SU-DHL-6 (cell line): ENCODE measurements at regions not wholly inside any gene's neighbourhood (a gene's known extent, or its start where the extent isn't known, plus 50 kb on each side); places are given as distances from the start of the nearest gene placed in this dataset.

Source experiments
- H2AFZ ChIP-seq: fragments of 200-600 bp; sonication (generic); 2 replicates; pipeline ENCODE4 v1.6.1; 2014; ENCODE audit warnings: low read depth, mild to moderate bottlenecking, moderate library complexity, mixed read lengths, antibody characterized with exemption, low read length; ENCODE audit not compliant: severe bottlenecking
- H3F3A ChIP-seq: fragments of 200-600 bp; shearing (Covaris generic); 2 replicates; pipeline ENCODE4 v1.6.0; 2016; ENCODE audit warnings: antibody characterized with exemption, mild to moderate bottlenecking; ENCODE audit not compliant: insufficient read depth
- H3K27ac ChIP-seq: fragments of 200-600 bp; sonication (generic); 2 replicates; pipeline ENCODE4 v1.5.1; 2016; ENCODE audit warnings: low read depth, mild to moderate bottlenecking, low read length, moderate library complexity, mixed read lengths
- H3K27me3 ChIP-seq: fragments of 200-600 bp; sonication (generic), shearing (Covaris generic); 2 replicates; pipeline ENCODE4 v1.6.0; 2014; ENCODE audit warnings: mild to moderate bottlenecking, low read length
- H3K36me3 ChIP-seq: fragments of 200-600 bp; sonication (generic); 2 replicates; pipeline ENCODE4 v1.6.1; 2014; ENCODE audit warnings: mild to moderate bottlenecking, low read length, mixed read lengths
- H3K4me2 ChIP-seq: fragments of 300-600, 200-600 bp; shearing (Covaris generic), sonication (generic); 2 replicates; pipeline ENCODE4 v1.6.0; 2014; ENCODE audit warnings: low read length, low read depth, mild to moderate bottlenecking; ENCODE audit not compliant: poor library complexity, severe bottlenecking
- H3K4me3 ChIP-seq: fragments of 200-600 bp; sonication (generic); 2 replicates; pipeline ENCODE4 v1.5.1; 2014; ENCODE audit warnings: antibody characterized with exemption, low read length, mild to moderate bottlenecking, mixed read lengths; ENCODE audit not compliant: insufficient read depth, poor library complexity, severe bottlenecking
- H3K79me2 ChIP-seq: fragments of 200-600 bp; sonication (generic); 2 replicates; pipeline ENCODE4 v1.6.1; 2014; ENCODE audit warnings: mild to moderate bottlenecking, low read length, moderate library complexity; ENCODE audit not compliant: insufficient read depth
- H3K9ac ChIP-seq: fragments of 200-600 bp; sonication (generic); 2 replicates; pipeline ENCODE4 v1.7.0; 2014; ENCODE audit warnings: mild to moderate bottlenecking, low read length
- H3K9me2 ChIP-seq: fragments of 200-600 bp; sonication (generic); replicated peaks from 2 replicates; pipeline ENCODE4 v1.6.1; 2014; ENCODE audit warnings: low read length; ENCODE audit not compliant: insufficient read depth
- H3K9me3 ChIP-seq: fragments of 200-600 bp; sonication (generic); 2 replicates; pipeline ENCODE4 v1.6.1; 2014; ENCODE audit warnings: low read length, mixed read lengths; ENCODE audit not compliant: insufficient read depth
- H4K20me1 ChIP-seq: fragments of 200-600 bp; sonication (generic); 2 replicates; pipeline ENCODE4 v1.6.1; 2014; ENCODE audit warnings: low read depth, mild to moderate bottlenecking, antibody characterized with exemption, low read length, moderate library complexity, mixed read lengths
- EZH2phosphoT487 ChIP-seq: fragments of 200-600 bp; sonication (generic), shearing (Covaris generic); conservative IDR thresholded peaks from 2 replicates; pipeline ENCODE4 v1.6.1; 2018; ENCODE audit warnings: mild to moderate bottlenecking, antibody characterized with exemption, low read length, moderate library complexity, mixed read lengths
- TF ChIP-seq, protein P1 (sequence below): fragments of 200-600 bp; sonication (generic); IDR thresholded peaks from one replicate; pipeline ENCODE4 v1.5.1; 2017; ENCODE audit warnings: antibody characterized with exemption, mild to moderate bottlenecking, low read length, moderate library complexity; ENCODE audit not compliant: insufficient read depth, poor library complexity, severe bottlenecking

- Histone ChIP-seq H3F3A (no peaks in the 10 kb centered on the region), H3K27ac (no peak overlapping the region), H3K4me2 (no peak overlapping the region), H3K79me2 (no peaks in the 10 kb centered on the region), H3K27me3 (no peaks in the 10 kb centered on the region), H3K9ac (no peak overlapping the region), H3K4me3 (no peak overlapping the region), H3K36me3 (no peaks in the 10 kb centered on the region), H3K9me2 (no peaks in the 10 kb centered on the region), H3K9me3 (no peaks in the 10 kb centered on the region), H2AFZ (no peak overlapping the region), H4K20me1 (no peaks in the 10 kb centered on the region)
- TF ChIP-seq, protein P1, sequence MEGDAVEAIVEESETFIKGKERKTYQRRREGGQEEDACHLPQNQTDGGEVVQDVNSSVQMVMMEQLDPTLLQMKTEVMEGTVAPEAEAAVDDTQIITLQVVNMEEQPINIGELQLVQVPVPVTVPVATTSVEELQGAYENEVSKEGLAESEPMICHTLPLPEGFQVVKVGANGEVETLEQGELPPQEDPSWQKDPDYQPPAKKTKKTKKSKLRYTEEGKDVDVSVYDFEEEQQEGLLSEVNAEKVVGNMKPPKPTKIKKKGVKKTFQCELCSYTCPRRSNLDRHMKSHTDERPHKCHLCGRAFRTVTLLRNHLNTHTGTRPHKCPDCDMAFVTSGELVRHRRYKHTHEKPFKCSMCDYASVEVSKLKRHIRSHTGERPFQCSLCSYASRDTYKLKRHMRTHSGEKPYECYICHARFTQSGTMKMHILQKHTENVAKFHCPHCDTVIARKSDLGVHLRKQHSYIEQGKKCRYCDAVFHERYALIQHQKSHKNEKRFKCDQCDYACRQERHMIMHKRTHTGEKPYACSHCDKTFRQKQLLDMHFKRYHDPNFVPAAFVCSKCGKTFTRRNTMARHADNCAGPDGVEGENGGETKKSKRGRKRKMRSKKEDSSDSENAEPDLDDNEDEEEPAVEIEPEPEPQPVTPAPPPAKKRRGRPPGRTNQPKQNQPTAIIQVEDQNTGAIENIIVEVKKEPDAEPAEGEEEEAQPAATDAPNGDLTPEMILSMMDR = no peak
- TF ChIP-seq EZH2phosphoT487 = no peak
These were observed 141.0 kb downstream of the TFAP2C start for GRCh38 chr20:56769921-56770600.

GRCh38 chr20:56773749-56774148 lies 144.6 kb downstream of the TFAP2C start:
- Histone ChIP-seq H3K9me2 (no peaks in the 10 kb centered on the region), H3K4me2 (no peak overlapping the region), H3K9ac (no peak overlapping the region), H3K27me3 (no peaks in the 10 kb centered on the region), H3K36me3 (no peaks in the 10 kb centered on the region), H4K20me1 (no peaks in the 10 kb centered on the region), H3K27ac (no peak overlapping the region), H3K79me2 (no peaks in the 10 kb centered on the region), H3K4me3 (no peak overlapping the region), H3F3A (no peaks in the 10 kb centered on the region), H3K9me3 (no peaks in the 10 kb centered on the region), H2AFZ (no peak overlapping the region)
- no peak for TF ChIP-seq EZH2phosphoT487
- TF ChIP-seq, protein P1 = no peak

DNA sequence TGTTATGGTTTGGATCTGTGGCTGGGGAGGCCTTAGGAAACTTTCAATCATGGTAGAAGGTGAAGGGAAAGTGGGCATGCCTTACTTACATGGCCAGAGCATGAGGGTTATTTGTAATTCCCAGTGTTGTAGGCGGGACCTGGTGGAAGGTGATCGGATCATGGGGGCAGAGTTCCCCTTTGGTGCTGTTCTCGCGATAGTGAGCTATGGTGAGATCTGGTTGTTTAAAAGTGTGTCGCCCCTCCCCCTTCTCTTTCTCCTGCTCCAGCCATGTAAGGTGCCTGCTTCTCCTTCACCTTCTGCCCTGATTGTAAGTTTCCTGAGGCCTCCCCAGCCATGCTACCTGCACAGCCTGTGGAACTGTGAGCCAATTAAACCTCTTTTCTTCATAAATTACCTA lies 145.8 kb downstream of the TFAP2C start:
- Histone ChIP-seq H3K9ac (no peak overlapping the region), H3K4me2 (no peak overlapping the region), H3K27ac (no peak overlapping the region), H3K9me2 (no peaks in the 10 kb centered on the region), H3K36me3 (no peaks in the 10 kb centered on the region), H3K4me3 (no peak overlapping the region), H3K9me3 (no peaks in the 10 kb centered on the region), H2AFZ (no peak overlapping the region), H3K79me2 (no peaks in the 10 kb centered on the region), H3F3A (no peaks in the 10 kb centered on the region), H3K27me3 (no peaks in the 10 kb centered on the region), H4K20me1 (no peaks in the 10 kb centered on the region)
- no peak for TF ChIP-seq EZH2phosphoT487

- no peak for TF ChIP-seq EZH2phosphoT487
- TF ChIP-seq, protein P1 = no peak
- H3K9ac ChIP-seq = no peak overlapping the region
- no peaks in the 10 kb centered on the region for H3K27me3 ChIP-seq
- H3K9me3 ChIP-seq = no peaks in the 10 kb centered on the region
- no peak overlapping the region for H3K27ac ChIP-seq
- no peaks in the 10 kb centered on the region for H3F3A ChIP-seq
- H3K9me2 ChIP-seq = no peaks in the 10 kb centered on the region
- H3K4me2 ChIP-seq = no peak overlapping the region
- no peaks in the 10 kb centered on the region for H3K36me3 ChIP-seq
- no peak overlapping the region for H2AFZ ChIP-seq
- H4K20me1 ChIP-seq = no peaks in the 10 kb centered on the region
- no peaks in the 10 kb centered on the region for H3K79me2 ChIP-seq
- H3K4me3 ChIP-seq = no peak overlapping the region
These were observed 147.2 kb downstream of the TFAP2C start for GRCh38 chr20:56776345-56776744.
